Esophagus muscularis mucosa (tissue), 4 donors: ENCODE measurements at regions not wholly inside any gene's neighbourhood (a gene's known extent, or its start where the extent isn't known, plus 50 kb on each side); places are given as distances from the start of the nearest gene placed in this dataset.

Experiments used
- DNase-seq: peaks from one replicate; pipeline ENCODE4 v3.0.0-alpha.2; 2017; ENCODE audit errors: extremely low spot score
- H3K27ac ChIP-seq, 4 donors: fragments of 200-600 bp; sonication (generic); replicated peaks in 1 of 4; 1 replicate in 3 of 4; 2 replicates in 1 of 4; pipeline ENCODE4 v1.5.1; 2016 to 2019; ENCODE audit warnings: mild to moderate bottlenecking in 1 of 4
- H3K27me3 ChIP-seq, 4 donors: fragments of 200-600 bp; sonication (generic); one replicate each; pipeline versions ENCODE4 v1.5.1 to v1.6.0; 2016 to 2019
- H3K36me3 ChIP-seq, 4 donors: fragments of 200-600 bp; sonication (generic); one replicate each; pipeline ENCODE4 v1.5.1; 2016 to 2019
- H3K4me1 ChIP-seq, 4 donors: fragments of 200-600 bp; sonication (generic); one replicate each; pipeline ENCODE4 v1.5.1; 2016 to 2019
- H3K4me3 ChIP-seq, 4 donors: fragments of 200-600 bp; sonication (generic); 1 replicate in 2 of 4; 2 replicates in 2 of 4; pipeline ENCODE4 v1.5.1; 2016 to 2019; ENCODE audit warnings: mild to moderate bottlenecking in 4 of 4, moderate library complexity in 1 of 4
- H3K9me3 ChIP-seq, 4 donors: fragments of 200-600 bp; sonication (generic); 1 replicate in 3 of 4; 2 replicates in 1 of 4; pipeline ENCODE4 v1.5.1; 2016 to 2019
- CTCF ChIP-seq, 3 experiments: fragments of 200-600 bp in 2 of 3; fragments of 450-650 bp in 1 of 3; sonication (generic) in 2 of 3; IDR thresholded peaks; one replicate each; pipeline ENCODE4 v1.5.1; 2017 to 2019; ENCODE audit warnings: antibody characterized with exemption in 3 of 3, mild to moderate bottlenecking in 2 of 3, moderate library complexity in 1 of 3
- EP300 ChIP-seq: sonication (generic); formaldehyde crosslinking; IDR thresholded peaks from one replicate; pipeline ENCODE4 v1.6.1; 2017; ENCODE audit warnings: antibody characterized with exemption
- POLR2A ChIP-seq: fragments of 450-650 bp; IDR thresholded peaks from one replicate; pipeline ENCODE4 v1.6.1; 2017; ENCODE audit warnings: antibody characterized with exemption, moderate library complexity, mild to moderate bottlenecking, low read depth
- POLR2AphosphoS5 ChIP-seq, 2 donors: sonication (generic); formaldehyde crosslinking; IDR thresholded peaks; one replicate each; pipeline ENCODE4 v1.6.1; 2017; ENCODE audit warnings: antibody characterized with exemption in 2 of 2
- WGBS: methylation state at CpG from one replicate; pipeline ENCODE4 v1.1.5; 2018; 5-methylcytosine and 5-hydroxymethylcytosine counted together
- intact Hi-C: fragments of 100-400 bp; cut with DNase I; formaldehyde crosslinking; loops from one replicate; pipeline ENCODE4 v1.15.1; 2023

GRCh38 chr6:144349690-144350527 is 64.8 kb downstream of the UTRN start:
- H3K27me3 ChIP-seq: no peaks in the 10 kb centered on the region
- peak overlapping the region; percentile 8 to 49 (median 22) for H3K27ac ChIP-seq
- H3K4me1 ChIP-seq: peaks cover 56 to 66% (median 60%) of the 10 kb centered on the region in 4 donors
- no peaks in the 10 kb centered on the region for H3K36me3 ChIP-seq
- no peaks in the 10 kb centered on the region for H3K9me3 ChIP-seq
- 36% methylated on average over 8 of the region's 8 CpGs for WGBS
- TF ChIP-seq POLR2A (no peak), CTCF (IDR thresholded peaks at IDR 0.05) (no peak), EP300 (no peak), POLR2AphosphoS5 (IDR thresholded peaks at IDR 0.05) (peak; percentile 42 to 56)
- no peak overlapping the region for H3K4me3 ChIP-seq
- DNase-seq: no peak
- intact Hi-C loops: no loop called here

- intact Hi-C loops: no loop called here
- H3K4me3 ChIP-seq: no peak overlapping the region
- WGBS: 70% methylated on average over 2 of the region's 2 CpGs
- TF ChIP-seq POLR2AphosphoS5 (IDR thresholded peaks at IDR 0.05) (no peak), EP300 (no peak), CTCF (IDR thresholded peaks at IDR 0.05) (no peak), POLR2A (no peak)
- H3K27ac ChIP-seq: peak overlapping the region; percentile 8 to 49 (median 22)
- H3K9me3 ChIP-seq: no peaks in the 10 kb centered on the region
- no peaks in the 10 kb centered on the region for H3K27me3 ChIP-seq
- H3K36me3 ChIP-seq: no peaks in the 10 kb centered on the region
- peaks cover 51 to 66% (median 58%) of the 10 kb centered on the region in 4 donors for H3K4me1 ChIP-seq
- no peak for DNase-seq
Measured at GRCh38 chr6:144350528-144350880, 65.4 kb downstream of the UTRN start.

- Histone ChIP-seq H3K9me3 (no peaks in the 10 kb centered on the region), H3K27me3 (no peaks in the 10 kb centered on the region), H3K4me3 (peak overlapping the region in 1 of 4 donors; percentile 4), H3K4me1 (peaks cover 49 to 62% (median 53%) of the 10 kb centered on the region in 4 donors), H3K36me3 (no peaks in the 10 kb centered on the region), H3K27ac (peak overlapping the region; percentile 17 to 49 (median 28))
- WGBS: 45% methylated on average over 8 of the region's 8 CpGs
- intact Hi-C loops: no loop called here
- no peak for DNase-seq
- no peak for TF ChIP-seq POLR2AphosphoS5 (IDR thresholded peaks at IDR 0.05)
- no peak for TF ChIP-seq CTCF (IDR thresholded peaks at IDR 0.05)
- TF ChIP-seq EP300: no peak
- TF ChIP-seq POLR2A: no peak
Measured at GRCh38 chr6:144351379-144352127, 66.4 kb downstream of the UTRN start.

GRCh38 chr6:144352331-144352730 is 67.2 kb downstream of the UTRN start:
- H3K27me3 ChIP-seq: no peaks in the 10 kb centered on the region
- no peaks in the 10 kb centered on the region for H3K9me3 ChIP-seq
- H3K4me3 ChIP-seq: no peak overlapping the region
- intact Hi-C loops: no loop called here
- no peak for TF ChIP-seq CTCF (IDR thresholded peaks at IDR 0.05)
- no peak for TF ChIP-seq EP300
- TF ChIP-seq POLR2A: no peak
- no peak for TF ChIP-seq POLR2AphosphoS5 (IDR thresholded peaks at IDR 0.05)
- H3K27ac ChIP-seq: no peak overlapping the region
- no peaks in the 10 kb centered on the region for H3K36me3 ChIP-seq
- WGBS: 90% methylated on average over 2 of the region's 2 CpGs
- DNase-seq: no peak
- peaks cover 43 to 54% (median 49%) of the 10 kb centered on the region in 4 donors for H3K4me1 ChIP-seq
